ENCODE measurements at regions not wholly inside any gene's neighbourhood (a gene's known extent, or its start where the extent isn't known, plus 50 kb on each side); places are given as distances from the start of the nearest gene placed in this dataset.
A peak's percentile ranks its signal among the peaks of the same experiment; 100 is the strongest.
"Not testable (repeated sequence)": the region's sequence is repeated elsewhere in the genome, so short reads cannot be mapped to it uniquely, and the experiment has no call there.

- H3K27me3 Mint-ChIP-seq; ATAC-seq; H3K27ac Mint-ChIP-seq; H3K36me3 Mint-ChIP-seq (ENCODE audit: low read depth); H3K4me3 Mint-ChIP-seq; H3K4me1 Mint-ChIP-seq; H3K9me3 Mint-ChIP-seq; DNase-seq: not testable (repeated sequence)
Measured at GRCh38 chrY:7484455-7485285, 573.1 kb upstream of the AMELY start.

GRCh38 chrY:7471976-7472375, 560.4 kb upstream of the AMELY start:
- Mint-ChIP-seq H3K4me3 (no peak overlapping the region), H3K27me3 (peaks cover 1% of the 10 kb centered on the region), H3K9me3 (peaks cover 3% of the 10 kb centered on the region), H3K36me3 (ENCODE audit: low read depth) (no peaks in the 10 kb centered on the region), H3K27ac (no peak overlapping the region), H3K4me1 (peaks cover 19% of the 10 kb centered on the region)
- ATAC-seq: no peak
- no peak for DNase-seq

- Mint-ChIP-seq H3K36me3 (ENCODE audit: low read depth) (no peaks in the 10 kb centered on the region), H3K4me1 (peaks cover 30% of the 10 kb centered on the region), H3K27ac (no peak overlapping the region), H3K9me3 (no peaks in the 10 kb centered on the region), H3K27me3 (no peaks in the 10 kb centered on the region), H3K4me3 (no peak overlapping the region)
- DNase-seq (no peak), ATAC-seq (no peak)
Measured at GRCh38 chrY:7470037-7470436, 558.5 kb upstream of the AMELY start.

GRCh38 chrY:7468951-7469745, 557.6 kb upstream of the AMELY start:
- DNase-seq: no peak
- Mint-ChIP-seq H3K9me3 (no peaks in the 10 kb centered on the region), H3K27me3 (no peaks in the 10 kb centered on the region), H3K27ac (peak overlapping the region; percentile 68), H3K36me3 (ENCODE audit: low read depth) (no peaks in the 10 kb centered on the region), H3K4me1 (peaks cover 28% of the 10 kb centered on the region), H3K4me3 (no peak overlapping the region)
- ATAC-seq: peak; percentile 54

- Mint-ChIP-seq H3K9me3 (no peaks in the 10 kb centered on the region), H3K27ac (peak overlapping the region; percentile 68), H3K36me3 (ENCODE audit: low read depth) (no peaks in the 10 kb centered on the region), H3K4me1 (peaks cover 28% of the 10 kb centered on the region), H3K27me3 (peaks cover 4% of the 10 kb centered on the region), H3K4me3 (no peak overlapping the region)
- ATAC-seq: no peak
- no peak for DNase-seq
Measured at GRCh38 chrY:7467796-7468520, 556.4 kb upstream of the AMELY start.

- H3K4me3 Mint-ChIP-seq: peak overlapping the region; percentile 11
Measured at GRCh38 chrY:7465185-7465621, 553.7 kb upstream of the AMELY start.

GRCh38 chrY:7464742-7465141, 553.2 kb upstream of the AMELY start:
- peaks cover 1% of the 10 kb centered on the region for H3K36me3 Mint-ChIP-seq (ENCODE audit: low read depth)
- peaks cover 3% of the 10 kb centered on the region for H3K9me3 Mint-ChIP-seq
- H3K27ac Mint-ChIP-seq: peak overlapping the region; percentile 82
- peaks cover 28% of the 10 kb centered on the region for H3K4me1 Mint-ChIP-seq
- peaks cover 12% of the 10 kb centered on the region for H3K27me3 Mint-ChIP-seq
- no peak for DNase-seq
- ATAC-seq: peak; percentile 15
- peak overlapping the region; percentile 11 for H3K4me3 Mint-ChIP-seq

More at GRCh38 chrY:7465185-7465621, 553.7 kb upstream of the AMELY start:
- no peaks in the 10 kb centered on the region for H3K9me3 Mint-ChIP-seq
- ATAC-seq: peak; percentile 85
- peak; percentile 8 for DNase-seq
- no peaks in the 10 kb centered on the region for H3K36me3 Mint-ChIP-seq (ENCODE audit: low read depth)
- H3K27ac Mint-ChIP-seq: peak overlapping the region; percentile 82
- H3K27me3 Mint-ChIP-seq: peaks cover 9% of the 10 kb centered on the region
- H3K4me1 Mint-ChIP-seq: peaks cover 28% of the 10 kb centered on the region

GRCh38 chrY:7463711-7464110, 552.2 kb upstream of the AMELY start:
- ATAC-seq: no peak
- H3K27me3 Mint-ChIP-seq: peaks cover 20% of the 10 kb centered on the region
- H3K9me3 Mint-ChIP-seq: peaks cover 6% of the 10 kb centered on the region
- no peak overlapping the region for H3K4me3 Mint-ChIP-seq
- peaks cover 26% of the 10 kb centered on the region for H3K4me1 Mint-ChIP-seq
- DNase-seq: no peak
- peaks cover 2% of the 10 kb centered on the region for H3K36me3 Mint-ChIP-seq (ENCODE audit: low read depth)
- no peak overlapping the region for H3K27ac Mint-ChIP-seq

- Mint-ChIP-seq H3K4me3 (no peak overlapping the region), H3K27ac (no peak overlapping the region), H3K27me3 (peaks cover 23% of the 10 kb centered on the region), H3K36me3 (ENCODE audit: low read depth) (peaks cover 2% of the 10 kb centered on the region), H3K9me3 (peaks cover 6% of the 10 kb centered on the region), H3K4me1 (peaks cover 21% of the 10 kb centered on the region)
- ATAC-seq: no peak
- DNase-seq: no peak
Measured at GRCh38 chrY:7463196-7463595, 551.6 kb upstream of the AMELY start.

- H3K4me3 Mint-ChIP-seq: no peak overlapping the region
- peaks cover 16% of the 10 kb centered on the region for H3K4me1 Mint-ChIP-seq
- H3K9me3 Mint-ChIP-seq: peaks cover 6% of the 10 kb centered on the region
- no peak overlapping the region for H3K27ac Mint-ChIP-seq
- peaks cover 23% of the 10 kb centered on the region for H3K27me3 Mint-ChIP-seq
- DNase-seq (no peak), ATAC-seq (no peak)
- peaks cover 2% of the 10 kb centered on the region for H3K36me3 Mint-ChIP-seq (ENCODE audit: low read depth)
Measured at GRCh38 chrY:7462657-7463056, 551.1 kb upstream of the AMELY start.

GRCh38 chrY:7461873-7462525, 550.4 kb upstream of the AMELY start:
- no peak for DNase-seq

GRCh38 chrY:7459802-7460201, 548.2 kb upstream of the AMELY start:
- peaks cover 6% of the 10 kb centered on the region for H3K9me3 Mint-ChIP-seq
- no peaks in the 10 kb centered on the region for H3K4me1 Mint-ChIP-seq
- no peak overlapping the region for H3K27ac Mint-ChIP-seq
- DNase-seq: no peak
- no peak for ATAC-seq
- H3K4me3 Mint-ChIP-seq: no peak overlapping the region
- H3K36me3 Mint-ChIP-seq (ENCODE audit: low read depth): peaks cover 2% of the 10 kb centered on the region
- H3K27me3 Mint-ChIP-seq: peaks cover 24% of the 10 kb centered on the region

More at GRCh38 chrY:7461873-7462525, 550.4 kb upstream of the AMELY start:
- peaks cover 14% of the 10 kb centered on the region for H3K4me1 Mint-ChIP-seq
- peaks cover 23% of the 10 kb centered on the region for H3K27me3 Mint-ChIP-seq
- H3K36me3 Mint-ChIP-seq (ENCODE audit: low read depth): peaks cover 2% of the 10 kb centered on the region
- no peak overlapping the region for H3K4me3 Mint-ChIP-seq
- peaks cover 6% of the 10 kb centered on the region for H3K9me3 Mint-ChIP-seq
- no peak overlapping the region for H3K27ac Mint-ChIP-seq
- ATAC-seq: no peak

GRCh38 chrY:7458301-7459078, 546.9 kb upstream of the AMELY start:
- H3K27me3 Mint-ChIP-seq: peaks cover 21% of the 10 kb centered on the region
- ATAC-seq: no peak
- no peak overlapping the region for H3K4me3 Mint-ChIP-seq
- H3K36me3 Mint-ChIP-seq (ENCODE audit: low read depth): peaks cover 2% of the 10 kb centered on the region
- DNase-seq: no peak
- no peak overlapping the region for H3K27ac Mint-ChIP-seq
- H3K9me3 Mint-ChIP-seq: peaks cover 6% of the 10 kb centered on the region
- H3K4me1 Mint-ChIP-seq: no peaks in the 10 kb centered on the region
